H1 (cell line): ENCODE measurements at regions not wholly inside any gene's neighbourhood (a gene's known extent, or its start where the extent isn't known, plus 50 kb on each side); places are given as distances from the start of the nearest gene placed in this dataset.

Experiments used
- EZH2 ChIP-seq: fragments of 200-600 bp; sonication (generic); IDR thresholded peaks from 2 replicates; pipeline ENCODE4 v1.7.1; 2012; ENCODE audit warnings: low read depth, mild to moderate bottlenecking, moderate library complexity, low read length, inconsistent platforms; ENCODE audit not compliant: severe bottlenecking
- MAFK ChIP-seq: IDR thresholded peaks from 2 replicates; pipeline ENCODE4 v1.6.1; 2012; ENCODE audit warnings: low read depth, mild to moderate bottlenecking, improper control_type of control experiment, low read length
- SP2 ChIP-seq: IDR thresholded peaks from 2 replicates; pipeline ENCODE4 v1.6.1; 2012; ENCODE audit warnings: mild to moderate bottlenecking, low read length, inconsistent platforms
- TEAD4 ChIP-seq: IDR thresholded peaks from 2 replicates; pipeline ENCODE4 v1.6.1; 2012; ENCODE audit warnings: low read depth, low read length, inconsistent platforms, mixed read lengths

DNA sequence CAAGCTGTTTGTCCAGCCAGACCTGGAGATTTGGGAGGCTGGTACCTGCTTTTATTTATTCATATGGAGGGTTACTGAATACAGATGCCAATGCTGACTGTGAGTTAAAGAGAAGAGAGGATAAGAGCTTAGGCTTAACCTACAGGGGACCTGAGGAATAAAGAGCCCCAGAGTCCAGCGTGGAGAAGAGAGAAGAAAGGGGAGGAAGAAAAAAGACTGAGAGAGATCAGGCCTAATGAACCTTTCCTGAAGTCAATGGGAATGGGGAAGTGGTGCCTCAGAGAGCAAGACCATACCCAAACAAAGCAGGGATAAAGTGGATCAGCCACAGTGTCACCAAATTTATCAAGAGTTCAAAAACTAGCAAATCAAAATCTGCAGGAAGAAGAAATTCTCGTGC, 348.6 kb upstream of the KCNH7 start (continued):
- no peak for TF ChIP-seq MAFK
- TF ChIP-seq SP2, result no peak
- no peak for TF ChIP-seq TEAD4
- no peak for TF ChIP-seq EZH2
